ENCODE measurements at regions not wholly inside any gene's neighbourhood (a gene's known extent, or its start where the extent isn't known, plus 50 kb on each side); places are given as distances from the start of the nearest gene placed in this dataset.

GRCh38 chr12:75781532-75782046, 250.0 kb downstream of the PHLDA1 start (continued):
- TF ChIP-seq MECOM (CRISPR knock-in tag; IDR thresholded peaks at IDR 0.05) (no peak), HDAC2 (IDR thresholded peaks at IDR 0.05) (peak; percentile 90), HES1 (IDR thresholded peaks at IDR 0.05; ENCODE audit: low read depth) (peak; percentile 64; the same call in 1 of the 2 replicates), PKNOX1 (IDR thresholded peaks at IDR 0.05) (peak; percentile 96), FOXM1 (IDR thresholded peaks at IDR 0.05; ENCODE audit: low read depth) (peak; percentile 36; the same call in 1 of the 2 replicates), FOXM1 (CRISPR knock-in tag; IDR thresholded peaks at IDR 0.05; ENCODE audit: low read depth) (no peak), ARID2 (IDR thresholded peaks at IDR 0.05) (no peak), CTCFL (IDR thresholded peaks at IDR 0.05; ENCODE audit: borderline replicate concordance, insufficient read depth, low read depth, low read length, poor library complexity, severe bottlenecking) (no peak), ZNF395 (CRISPR knock-in tag; IDR thresholded peaks at IDR 0.05) (no peak; the same call in 1 of the 2 replicates), PREB (CRISPR knock-in tag; IDR thresholded peaks at IDR 0.05) (no peak), MAFK (IDR thresholded peaks at IDR 0.05; ENCODE audit: low read length) (peak; percentile 80; the same call in 1 of the 2 replicates), ZNF232 (CRISPR knock-in tag; IDR thresholded peaks at IDR 0.05) (no peak), CBX1 (IDR thresholded peaks at IDR 0.05; ENCODE audit: low read depth) (no peak), LEF1 (IDR thresholded peaks at IDR 0.05) (peak; percentile 46; the same call in 1 of the 2 replicates), BMI1 (IDR thresholded peaks at IDR 0.05; ENCODE audit: low read length) (no peak), ZNF197 (CRISPR knock-in tag; IDR thresholded peaks at IDR 0.05; ENCODE audit: low read depth) (no peak)
- TF ChIP-seq, protein P1, sequence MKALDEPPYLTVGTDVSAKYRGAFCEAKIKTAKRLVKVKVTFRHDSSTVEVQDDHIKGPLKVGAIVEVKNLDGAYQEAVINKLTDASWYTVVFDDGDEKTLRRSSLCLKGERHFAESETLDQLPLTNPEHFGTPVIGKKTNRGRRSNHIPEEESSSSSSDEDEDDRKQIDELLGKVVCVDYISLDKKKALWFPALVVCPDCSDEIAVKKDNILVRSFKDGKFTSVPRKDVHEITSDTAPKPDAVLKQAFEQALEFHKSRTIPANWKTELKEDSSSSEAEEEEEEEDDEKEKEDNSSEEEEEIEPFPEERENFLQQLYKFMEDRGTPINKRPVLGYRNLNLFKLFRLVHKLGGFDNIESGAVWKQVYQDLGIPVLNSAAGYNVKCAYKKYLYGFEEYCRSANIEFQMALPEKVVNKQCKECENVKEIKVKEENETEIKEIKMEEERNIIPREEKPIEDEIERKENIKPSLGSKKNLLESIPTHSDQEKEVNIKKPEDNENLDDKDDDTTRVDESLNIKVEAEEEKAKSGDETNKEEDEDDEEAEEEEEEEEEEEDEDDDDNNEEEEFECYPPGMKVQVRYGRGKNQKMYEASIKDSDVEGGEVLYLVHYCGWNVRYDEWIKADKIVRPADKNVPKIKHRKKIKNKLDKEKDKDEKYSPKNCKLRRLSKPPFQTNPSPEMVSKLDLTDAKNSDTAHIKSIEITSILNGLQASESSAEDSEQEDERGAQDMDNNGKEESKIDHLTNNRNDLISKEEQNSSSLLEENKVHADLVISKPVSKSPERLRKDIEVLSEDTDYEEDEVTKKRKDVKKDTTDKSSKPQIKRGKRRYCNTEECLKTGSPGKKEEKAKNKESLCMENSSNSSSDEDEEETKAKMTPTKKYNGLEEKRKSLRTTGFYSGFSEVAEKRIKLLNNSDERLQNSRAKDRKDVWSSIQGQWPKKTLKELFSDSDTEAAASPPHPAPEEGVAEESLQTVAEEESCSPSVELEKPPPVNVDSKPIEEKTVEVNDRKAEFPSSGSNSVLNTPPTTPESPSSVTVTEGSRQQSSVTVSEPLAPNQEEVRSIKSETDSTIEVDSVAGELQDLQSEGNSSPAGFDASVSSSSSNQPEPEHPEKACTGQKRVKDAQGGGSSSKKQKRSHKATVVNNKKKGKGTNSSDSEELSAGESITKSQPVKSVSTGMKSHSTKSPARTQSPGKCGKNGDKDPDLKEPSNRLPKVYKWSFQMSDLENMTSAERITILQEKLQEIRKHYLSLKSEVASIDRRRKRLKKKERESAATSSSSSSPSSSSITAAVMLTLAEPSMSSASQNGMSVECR (CRISPR knock-in tag; IDR thresholded peaks at IDR 0.05): no peak
